HG02852 (cell line): ENCODE measurements at regions not wholly inside any gene's neighbourhood (a gene's known extent, or its start where the extent isn't known, plus 50 kb on each side); places are given as distances from the start of the nearest gene placed in this dataset.

Source experiments
- ATAC-seq: cut with Tn5 transposase; IDR thresholded peaks from one replicate; pipeline ENCODE4 v1.9.1; 2021; ENCODE audit warnings: mild to moderate bottlenecking, moderate library complexity; ENCODE audit not compliant: unreplicated experiment

GRCh38 chr11:80432057-80432456 is 991.2 kb upstream of the TENM4 start:
- ATAC-seq: no peak

GRCh38 chr11:80424012-80424695 is 983.3 kb upstream of the TENM4 start:
- peak; percentile 68 for ATAC-seq

GRCh38 chr11:80420374-80420773 is 979.5 kb upstream of the TENM4 start:
- ATAC-seq: no peak

- ATAC-seq: no peak
Observed at GRCh38 chr11:80417681-80418080, 976.9 kb upstream of the TENM4 start.

GRCh38 chr11:80415580-80415979 is 974.8 kb upstream of the TENM4 start:
- no peak for ATAC-seq

- no peak for ATAC-seq
Observed at GRCh38 chr11:80414181-80415165, 973.6 kb upstream of the TENM4 start.

GRCh38 chr11:80412604-80413003 is 971.8 kb upstream of the TENM4 start:
- ATAC-seq: no peak

- ATAC-seq: no peak
Observed at GRCh38 chr11:80393210-80393609, 952.4 kb upstream of the TENM4 start.

GRCh38 chr11:80390505-80390904 is 949.7 kb upstream of the TENM4 start:
- no peak for ATAC-seq

- no peak for ATAC-seq
Observed at GRCh38 chr11:80388536-80388935, 947.7 kb upstream of the TENM4 start.

GRCh38 chr11:80388130-80388529 is 947.3 kb upstream of the TENM4 start:
- ATAC-seq: no peak

GRCh38 chr11:80383655-80384054 is 942.8 kb upstream of the TENM4 start:
- no peak for ATAC-seq

GRCh38 chr11:80379620-80380278 is 938.9 kb upstream of the TENM4 start:
- no peak for ATAC-seq

- no peak for ATAC-seq
Observed at GRCh38 chr11:80371931-80372330, 931.1 kb upstream of the TENM4 start.

- ATAC-seq: no peak
Observed at GRCh38 chr11:80365980-80366379, 925.1 kb upstream of the TENM4 start.

- peak; percentile 75 for ATAC-seq
Observed at GRCh38 chr11:80365076-80365725, 924.4 kb upstream of the TENM4 start.

- ATAC-seq: no peak
Observed at GRCh38 chr11:80362563-80363340, 921.9 kb upstream of the TENM4 start.

GRCh38 chr11:80355251-80355650 is 914.4 kb upstream of the TENM4 start:
- ATAC-seq: no peak

GRCh38 chr11:80350541-80350940 is 909.7 kb upstream of the TENM4 start:
- no peak for ATAC-seq

- no peak for ATAC-seq
Observed at GRCh38 chr11:80349997-80350396, 909.2 kb upstream of the TENM4 start.
